ENCODE measurements at regions not wholly inside any gene's neighbourhood (a gene's known extent, or its start where the extent isn't known, plus 50 kb on each side); places are given as distances from the start of the nearest gene placed in this dataset.

DNA sequence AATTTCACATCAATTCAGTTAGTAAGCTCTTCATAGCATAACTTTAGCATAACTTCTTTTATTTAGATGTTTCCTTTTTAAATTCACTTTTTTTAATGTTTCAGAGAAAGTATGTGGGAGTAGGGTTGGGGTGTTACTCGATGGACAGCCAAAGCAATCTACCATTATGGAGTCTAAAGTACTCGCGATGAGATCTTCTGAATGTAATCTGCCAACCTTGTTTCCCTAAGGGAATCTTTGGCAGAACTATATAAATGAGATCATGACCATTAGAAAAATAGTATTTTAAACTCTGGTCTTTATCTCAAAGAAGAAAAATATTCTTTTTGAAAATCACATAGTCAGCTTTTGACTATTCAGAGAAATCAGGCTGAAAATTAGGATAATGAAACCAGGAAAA lies 103.9 kb downstream of the BBS10 start:
- Mint-ChIP-seq H3K27me3 (ENCODE audit: unreplicated experiment) (peaks cover 3% of the 10 kb centered on the region), H3K4me3 (ENCODE audit: unreplicated experiment) (no peak overlapping the region), H3K9me3 (ENCODE audit: unreplicated experiment) (no peaks in the 10 kb centered on the region), H3K27ac (ENCODE audit: unreplicated experiment) (no peak overlapping the region), H3K36me3 (ENCODE audit: unreplicated experiment) (peaks cover 6% of the 10 kb centered on the region), H3K4me1 (ENCODE audit: low read depth, unreplicated experiment) (no peaks in the 10 kb centered on the region)
- TF ChIP-seq, protein P1, sequence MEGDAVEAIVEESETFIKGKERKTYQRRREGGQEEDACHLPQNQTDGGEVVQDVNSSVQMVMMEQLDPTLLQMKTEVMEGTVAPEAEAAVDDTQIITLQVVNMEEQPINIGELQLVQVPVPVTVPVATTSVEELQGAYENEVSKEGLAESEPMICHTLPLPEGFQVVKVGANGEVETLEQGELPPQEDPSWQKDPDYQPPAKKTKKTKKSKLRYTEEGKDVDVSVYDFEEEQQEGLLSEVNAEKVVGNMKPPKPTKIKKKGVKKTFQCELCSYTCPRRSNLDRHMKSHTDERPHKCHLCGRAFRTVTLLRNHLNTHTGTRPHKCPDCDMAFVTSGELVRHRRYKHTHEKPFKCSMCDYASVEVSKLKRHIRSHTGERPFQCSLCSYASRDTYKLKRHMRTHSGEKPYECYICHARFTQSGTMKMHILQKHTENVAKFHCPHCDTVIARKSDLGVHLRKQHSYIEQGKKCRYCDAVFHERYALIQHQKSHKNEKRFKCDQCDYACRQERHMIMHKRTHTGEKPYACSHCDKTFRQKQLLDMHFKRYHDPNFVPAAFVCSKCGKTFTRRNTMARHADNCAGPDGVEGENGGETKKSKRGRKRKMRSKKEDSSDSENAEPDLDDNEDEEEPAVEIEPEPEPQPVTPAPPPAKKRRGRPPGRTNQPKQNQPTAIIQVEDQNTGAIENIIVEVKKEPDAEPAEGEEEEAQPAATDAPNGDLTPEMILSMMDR (IDR thresholded peaks at IDR 0.05; ENCODE audit: partially characterized antibody, unreplicated experiment), result no peak
- no peak for DNase-seq

DNA sequence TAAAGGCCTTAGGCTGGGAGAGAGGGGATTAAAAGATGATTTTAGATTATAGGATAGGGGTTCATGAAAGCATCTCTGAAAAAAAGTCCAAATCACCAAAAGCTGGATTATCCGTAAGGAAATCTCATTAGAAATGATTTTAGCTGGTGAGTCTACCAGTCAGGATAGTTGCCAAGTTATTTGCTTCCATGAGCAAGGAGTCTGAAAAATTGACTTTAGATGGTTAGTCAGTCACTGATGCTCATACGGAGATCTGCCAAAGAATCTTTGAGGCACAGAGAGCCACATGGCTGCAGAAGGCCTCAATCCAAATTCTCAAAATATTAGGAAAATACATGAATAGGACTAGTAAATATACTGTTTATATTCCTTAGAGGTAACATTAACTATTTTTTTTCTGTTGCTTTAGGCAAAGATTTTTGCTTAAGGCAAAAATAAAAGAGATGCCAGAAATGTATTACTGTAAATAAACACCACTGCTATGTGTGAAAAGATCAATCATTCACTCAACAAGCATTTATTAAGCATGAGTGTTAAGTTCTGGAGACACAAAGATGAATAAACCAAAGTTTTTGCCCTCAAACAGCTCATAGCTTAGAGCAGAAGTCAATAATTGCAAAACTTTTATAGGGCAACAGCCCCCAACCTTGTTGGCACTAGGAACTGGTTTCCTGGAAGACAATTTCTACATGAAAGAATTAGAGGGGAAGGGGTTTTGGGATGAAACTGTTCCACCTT lies 105.2 kb downstream of the BBS10 start:
- DNase-seq, result no peak
- H3K36me3 Mint-ChIP-seq (ENCODE audit: unreplicated experiment), result peaks cover 6% of the 10 kb centered on the region

DNA sequence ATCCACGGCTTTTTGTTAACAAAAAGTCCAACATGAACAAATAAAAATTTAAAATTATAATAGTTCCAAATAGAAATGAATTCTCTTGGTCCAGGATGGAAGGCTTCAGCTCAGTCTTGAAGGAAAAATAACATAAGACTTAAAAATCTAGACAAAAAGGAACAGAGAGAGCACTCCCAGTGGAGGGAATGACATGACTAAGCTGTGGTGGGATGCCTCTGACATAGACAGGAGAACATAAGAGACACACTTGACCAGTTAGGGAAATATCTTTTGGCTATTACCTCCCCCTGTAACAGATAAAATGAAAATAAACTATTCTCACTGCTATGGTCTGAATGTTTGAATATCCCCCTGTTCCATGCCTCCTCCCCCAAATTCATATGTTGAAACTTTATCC lies 106.8 kb downstream of the BBS10 start:
- Mint-ChIP-seq H3K27me3 (ENCODE audit: unreplicated experiment) (no peaks in the 10 kb centered on the region), H3K4me3 (ENCODE audit: unreplicated experiment) (no peak overlapping the region), H3K9me3 (ENCODE audit: unreplicated experiment) (peaks cover 2% of the 10 kb centered on the region), H3K36me3 (ENCODE audit: unreplicated experiment) (peaks cover 6% of the 10 kb centered on the region), H3K4me1 (ENCODE audit: low read depth, unreplicated experiment) (no peaks in the 10 kb centered on the region), H3K27ac (ENCODE audit: unreplicated experiment) (no peak overlapping the region)
- TF ChIP-seq, protein P1 (IDR thresholded peaks at IDR 0.05; ENCODE audit: partially characterized antibody, unreplicated experiment), result no peak
- DNase-seq, result no peak

More for the DNA sequence above, 105.2 kb downstream of the BBS10 start:
- TF ChIP-seq, protein P1 (IDR thresholded peaks at IDR 0.05; ENCODE audit: partially characterized antibody, unreplicated experiment), result no peak
- no peaks in the 10 kb centered on the region for H3K4me1 Mint-ChIP-seq (ENCODE audit: low read depth, unreplicated experiment)
- peaks cover 3% of the 10 kb centered on the region for H3K27me3 Mint-ChIP-seq (ENCODE audit: unreplicated experiment)
- H3K27ac Mint-ChIP-seq (ENCODE audit: unreplicated experiment), result no peak overlapping the region
- no peak overlapping the region for H3K4me3 Mint-ChIP-seq (ENCODE audit: unreplicated experiment)
- peaks cover 2% of the 10 kb centered on the region for H3K9me3 Mint-ChIP-seq (ENCODE audit: unreplicated experiment)

DNA sequence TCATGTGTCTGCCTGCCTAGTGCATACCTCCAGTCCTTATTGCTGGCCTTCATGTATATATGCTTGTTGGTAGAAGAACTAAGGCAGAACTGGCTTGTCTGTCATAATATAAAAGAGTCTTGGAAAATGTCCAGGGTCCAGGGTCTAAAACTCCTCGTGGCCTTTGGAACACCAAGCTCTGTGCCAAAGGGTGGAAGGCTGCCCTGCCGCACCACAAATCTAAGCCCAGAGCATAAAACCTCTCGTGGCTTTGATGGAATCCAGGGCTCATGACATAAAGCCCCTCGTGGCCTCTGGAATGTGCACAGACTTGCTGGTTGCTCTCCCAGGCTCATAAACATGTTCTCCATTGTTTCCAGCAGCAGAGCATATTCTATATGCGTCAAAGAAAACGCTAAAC lies 107.9 kb downstream of the BBS10 start:
- Mint-ChIP-seq H3K4me1 (ENCODE audit: low read depth, unreplicated experiment) (no peaks in the 10 kb centered on the region), H3K36me3 (ENCODE audit: unreplicated experiment) (peaks cover 6% of the 10 kb centered on the region), H3K9me3 (ENCODE audit: unreplicated experiment) (peaks cover 2% of the 10 kb centered on the region), H3K27me3 (ENCODE audit: unreplicated experiment) (no peaks in the 10 kb centered on the region), H3K4me3 (ENCODE audit: unreplicated experiment) (no peak overlapping the region), H3K27ac (ENCODE audit: unreplicated experiment) (no peak overlapping the region)
- DNase-seq, result no peak
- TF ChIP-seq, protein P1 (IDR thresholded peaks at IDR 0.05; ENCODE audit: partially characterized antibody, unreplicated experiment), result no peak

DNA sequence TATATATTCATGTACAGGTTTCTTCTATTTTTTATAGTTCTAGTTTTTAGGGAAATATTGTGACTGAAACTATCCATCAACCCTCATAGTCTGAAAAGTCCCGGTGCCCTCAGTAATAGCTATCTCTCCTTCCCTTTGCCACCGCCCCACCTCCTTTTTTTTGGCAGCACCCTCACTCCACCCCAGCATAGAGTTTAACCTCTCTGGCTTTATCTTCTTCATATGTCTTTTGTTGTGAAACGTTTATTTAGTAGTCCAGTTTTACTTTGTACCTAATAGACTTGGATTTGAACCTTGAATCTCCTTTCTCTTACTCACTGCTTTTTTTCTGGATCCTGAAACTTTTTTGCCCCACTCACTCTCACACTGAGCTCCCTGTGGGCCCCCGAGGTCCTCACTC lies 109.5 kb downstream of the BBS10 start:
- Mint-ChIP-seq H3K9me3 (ENCODE audit: unreplicated experiment) (peaks cover 2% of the 10 kb centered on the region), H3K4me1 (ENCODE audit: low read depth, unreplicated experiment) (no peaks in the 10 kb centered on the region), H3K36me3 (ENCODE audit: unreplicated experiment) (peaks cover 6% of the 10 kb centered on the region), H3K27me3 (ENCODE audit: unreplicated experiment) (no peaks in the 10 kb centered on the region), H3K4me3 (ENCODE audit: unreplicated experiment) (no peak overlapping the region), H3K27ac (ENCODE audit: unreplicated experiment) (no peak overlapping the region)
- DNase-seq, result no peak
- TF ChIP-seq, protein P1 (IDR thresholded peaks at IDR 0.05; ENCODE audit: partially characterized antibody, unreplicated experiment), result no peak
